Body of pancreas (tissue), 4 donors: ENCODE measurements at regions not wholly inside any gene's neighbourhood (a gene's known extent, or its start where the extent isn't known, plus 50 kb on each side); places are given as distances from the start of the nearest gene placed in this dataset.
"Not testable (repeated sequence)": the region's sequence is repeated elsewhere in the genome, so short reads cannot be mapped to it uniquely, and the experiment has no call there.

Source experiments
- ATAC-seq: fragments of 150-250 bp; one replicate; pipeline ENCODE4 v1.9.1; 2016
- DNase-seq, 4 donors: peaks; one replicate each; pipeline ENCODE4 v3.0.0-alpha.2; 2019
- H3K27ac ChIP-seq, 4 donors: fragments of 200-600 bp; sonication (generic); 1 replicate in 3 of 4; 2 replicates in 1 of 4; pipeline versions ENCODE4 v1.5.1 to v1.6.1; 2016 to 2019; ENCODE audit warnings: mild to moderate bottlenecking in 1 of 4, mixed read lengths in 1 of 4, moderate library complexity in 1 of 4
- H3K27me3 ChIP-seq, 2 donors: fragments of 200-600 bp; sonication (generic); one replicate each; pipeline ENCODE4 v1.6.0; 2016; ENCODE audit warnings: mild to moderate bottlenecking in 1 of 2
- H3K36me3 ChIP-seq, 2 donors: fragments of 200-600 bp; sonication (generic); replicated peaks in 1 of 2; 2 replicates each; pipeline ENCODE4 v1.5.1; 2016; ENCODE audit warnings: low read depth in 2 of 2; ENCODE audit not compliant: insufficient read depth in 1 of 2
- H3K4me1 ChIP-seq: fragments of 200-600 bp; sonication (generic); one replicate; pipeline ENCODE4 v1.6.0; 2016
- H3K4me3 ChIP-seq, 2 donors: fragments of 200-600 bp; sonication (generic); 1 replicate in 1 of 2; 2 replicates in 1 of 2; pipeline ENCODE4 v1.5.1; 2016 to 2019
- H3K9me3 ChIP-seq, 3 donors: fragments of 200-600 bp; sonication (generic); 1 replicate in 2 of 3; 2 replicates in 1 of 3; pipeline ENCODE4 v1.5.1; 2016
- CTCF ChIP-seq, 7 experiments: fragments of 450-650 bp in 4 of 7; fragments of 200-600 bp in 3 of 7; sonication (generic) in 3 of 7; IDR thresholded peaks; one replicate each; pipeline ENCODE4 v1.5.1; 2016 to 2019; ENCODE audit warnings: antibody characterized with exemption in 7 of 7
- POLR2A ChIP-seq, 3 donors: fragments of 450-650 bp; IDR thresholded peaks; one replicate each; pipeline ENCODE4 v1.6.1; 2016; ENCODE audit warnings: antibody characterized with exemption in 3 of 3, mild to moderate bottlenecking in 2 of 3
- WGBS, 2 donors: methylation state at CpG; one replicate each; pipeline ENCODE4 v1.1.5; 2017; 5-methylcytosine and 5-hydroxymethylcytosine counted together
- intact Hi-C: fragments of 100-400 bp; cut with DNase I; formaldehyde crosslinking; loops from one replicate; pipeline ENCODE4 v1.15.1; 2023

GRCh38 chr15:59905176-59905575, 98.9 kb upstream of the FOXB1 start:
- ATAC-seq = no peak
- H3K27me3 ChIP-seq = no peaks in the 10 kb centered on the region

GRCh38 chr15:59904450-59905135, 99.5 kb upstream of the FOXB1 start:
- ATAC-seq = no peak
- H3K27me3 ChIP-seq = no peaks in the 10 kb centered on the region
- intact Hi-C loops = no loop called here

More at GRCh38 chr15:59905176-59905575, 98.9 kb upstream of the FOXB1 start:
- H3K9me3 ChIP-seq = no peaks in the 10 kb centered on the region
- TF ChIP-seq CTCF (IDR thresholded peaks at IDR 0.05) (no peak), POLR2A (IDR thresholded peaks at IDR 0.05) (no peak)
- H3K4me3 ChIP-seq = no peak overlapping the region
- H3K27ac ChIP-seq = no peak overlapping the region
- no peaks in the 10 kb centered on the region for H3K36me3 ChIP-seq
- intact Hi-C loops = no loop called here
- DNase-seq = no peak
- 61 to 67% methylated on average over 4 of the region's 4 CpGs for WGBS, 2 donors
- H3K4me1 ChIP-seq = peaks cover 10% of the 10 kb centered on the region

GRCh38 chr15:59896663-59897074, 107.4 kb upstream of the FOXB1 start:
- TF ChIP-seq POLR2A (IDR thresholded peaks at IDR 0.05) = no peak
- TF ChIP-seq CTCF (IDR thresholded peaks at IDR 0.05) = no peak
- intact Hi-C loops = no loop called here
- no peak for ATAC-seq
- H3K9me3 ChIP-seq = no peaks in the 10 kb centered on the region
- no peaks in the 10 kb centered on the region for H3K4me1 ChIP-seq
- H3K36me3 ChIP-seq = no peaks in the 10 kb centered on the region
- DNase-seq = no peak
- H3K27ac ChIP-seq = no peak overlapping the region
- 49 to 60% methylated on average over 5 of the region's 5 CpGs for WGBS, 2 donors
- no peaks in the 10 kb centered on the region for H3K27me3 ChIP-seq
- no peak overlapping the region for H3K4me3 ChIP-seq

More at GRCh38 chr15:59904450-59905135, 99.5 kb upstream of the FOXB1 start:
- no peak for DNase-seq
- peaks cover 10% of the 10 kb centered on the region for H3K4me1 ChIP-seq
- H3K4me3 ChIP-seq = no peak overlapping the region
- no peaks in the 10 kb centered on the region for H3K9me3 ChIP-seq
- H3K27ac ChIP-seq = no peak overlapping the region
- TF ChIP-seq POLR2A (IDR thresholded peaks at IDR 0.05) = no peak
- no peak for TF ChIP-seq CTCF (IDR thresholded peaks at IDR 0.05)
- WGBS, 2 donors = 34% methylated on average over 12 to 17 of the region's 17 CpGs
- H3K36me3 ChIP-seq = no peaks in the 10 kb centered on the region

- 44 to 47% methylated on average over 1 of the region's 1 CpG for WGBS, 2 donors
- Histone ChIP-seq H3K27me3 (no peaks in the 10 kb centered on the region), H3K4me1 (no peaks in the 10 kb centered on the region), H3K9me3 (no peaks in the 10 kb centered on the region), H3K27ac (no peak overlapping the region), H3K36me3 (no peaks in the 10 kb centered on the region), H3K4me3 (no peak overlapping the region)
- DNase-seq (no peak), ATAC-seq (no peak)
- no peak for TF ChIP-seq POLR2A (IDR thresholded peaks at IDR 0.05)
- TF ChIP-seq CTCF (IDR thresholded peaks at IDR 0.05) = no peak
- intact Hi-C loops = no loop called here
Measured at GRCh38 chr15:59894835-59895234, 109.3 kb upstream of the FOXB1 start.

- Histone ChIP-seq H3K4me1 (no peaks in the 10 kb centered on the region), H3K9me3 (no peaks in the 10 kb centered on the region), H3K4me3 (no peak overlapping the region), H3K27ac (no peak overlapping the region), H3K27me3 (no peaks in the 10 kb centered on the region), H3K36me3 (no peaks in the 10 kb centered on the region)
- TF ChIP-seq POLR2A (IDR thresholded peaks at IDR 0.05) = no peak
- TF ChIP-seq CTCF (IDR thresholded peaks at IDR 0.05) = no peak
- DNase-seq = no peak
- intact Hi-C loops = no loop called here
- WGBS, 2 donors = 17 to 18% methylated on average over 1 of the region's 1 CpG
- ATAC-seq = no peak
Measured at GRCh38 chr15:59892985-59893384, 111.1 kb upstream of the FOXB1 start.

GRCh38 chr15:59887870-59888269, 116.2 kb upstream of the FOXB1 start:
- H3K9me3 ChIP-seq, H3K27me3 ChIP-seq, ATAC-seq, H3K4me3 ChIP-seq, intact Hi-C loops, H3K36me3 ChIP-seq, H3K27ac ChIP-seq, DNase-seq: not testable (repeated sequence)
- peaks cover 11% of the 10 kb centered on the region for H3K4me1 ChIP-seq
- 63 to 67% methylated on average over 1 of the region's 1 CpG for WGBS, 2 donors
